GM12892 (cell line): ENCODE measurements at regions not wholly inside any gene's neighbourhood (a gene's known extent, or its start where the extent isn't known, plus 50 kb on each side); places are given as distances from the start of the nearest gene placed in this dataset.

Source experiments
- POLR2A ChIP-seq: IDR thresholded peaks from 2 replicates; pipeline ENCODE4 v1.6.1; 2011; ENCODE audit warnings: low read depth, low read length, control low read depth
- POLR2AphosphoS5 ChIP-seq: IDR thresholded peaks from 2 replicates; pipeline ENCODE4 v1.6.1; 2011; ENCODE audit warnings: low read depth, low read length, control low read depth
- TAF1 ChIP-seq: IDR thresholded peaks from 2 replicates; pipeline ENCODE4 v1.6.1; 2011; ENCODE audit warnings: low read depth, mild to moderate bottlenecking, control low read depth, low read length, borderline replicate concordance

GRCh38 chr7:104272767-104273384 is 55.5 kb upstream of the LHFPL3 start:
- TF ChIP-seq POLR2A: no peak
- TF ChIP-seq TAF1: no peak
- no peak for TF ChIP-seq POLR2AphosphoS5
